ENCODE measurements at regions not wholly inside any gene's neighbourhood (a gene's known extent, or its start where the extent isn't known, plus 50 kb on each side); places are given as distances from the start of the nearest gene placed in this dataset.
A peak's percentile ranks its signal among the peaks of the same experiment; 100 is the strongest.

GRCh38 chr11:17150521-17150920 is 57.3 kb downstream of the PIK3C2A start:
- Mint-ChIP-seq H3K9me3 (no peaks in the 10 kb centered on the region), H3K27me3 (ENCODE audit: insufficient read depth) (0 out of 2 replicates have a peak, but pooled peaks cover 2% of the 10 kb centered on the region), H3K4me3 (no peak overlapping the region), H3K4me1 (ENCODE audit: low read depth) (peaks cover 21% of the 10 kb centered on the region), H3K36me3 (ENCODE audit: low read depth) (peaks cover 17% of the 10 kb centered on the region), H3K27ac (no peak overlapping the region)
- TF ChIP-seq CTCF (IDR thresholded peaks at IDR 0.05) = no peak
- no peak for DNase-seq

GRCh38 chr11:17148536-17148935 is 59.2 kb downstream of the PIK3C2A start:
- TF ChIP-seq CTCF (IDR thresholded peaks at IDR 0.05) = no peak
- 0 out of 2 replicates have a peak, but pooled peaks cover 2% of the 10 kb centered on the region for H3K27me3 Mint-ChIP-seq (ENCODE audit: insufficient read depth)
- no peaks in the 10 kb centered on the region for H3K9me3 Mint-ChIP-seq
- H3K4me1 Mint-ChIP-seq (ENCODE audit: low read depth) = peaks cover 21% of the 10 kb centered on the region
- H3K36me3 Mint-ChIP-seq (ENCODE audit: low read depth) = peaks cover 14% of the 10 kb centered on the region
- H3K27ac Mint-ChIP-seq = no peak overlapping the region
- no peak for DNase-seq
- H3K4me3 Mint-ChIP-seq = no peak overlapping the region

GRCh38 chr11:17145972-17146371 is 61.8 kb downstream of the PIK3C2A start:
- Mint-ChIP-seq H3K27ac (peak overlapping the region; percentile 21; the same call in 1 of the 2 replicates), H3K36me3 (ENCODE audit: low read depth) (peaks cover 28% of the 10 kb centered on the region), H3K4me3 (no peak overlapping the region), H3K27me3 (ENCODE audit: insufficient read depth) (peaks cover 2% of the 10 kb centered on the region; the same call in 1 of the 2 replicates), H3K4me1 (ENCODE audit: low read depth) (peaks cover 21% of the 10 kb centered on the region), H3K9me3 (no peaks in the 10 kb centered on the region)
- DNase-seq = peak; percentile 20
- TF ChIP-seq CTCF (IDR thresholded peaks at IDR 0.05) = no peak

- H3K27ac Mint-ChIP-seq = no peak overlapping the region
- peaks cover 40% of the 10 kb centered on the region for H3K36me3 Mint-ChIP-seq (ENCODE audit: low read depth)
- H3K4me3 Mint-ChIP-seq = no peak overlapping the region
- no peak for DNase-seq
- no peaks in the 10 kb centered on the region for H3K9me3 Mint-ChIP-seq
- peaks cover 18% of the 10 kb centered on the region for H3K4me1 Mint-ChIP-seq (ENCODE audit: low read depth)
- H3K27me3 Mint-ChIP-seq (ENCODE audit: insufficient read depth) = no peaks in the 10 kb centered on the region; the same call in 1 of the 2 replicates
- no peak for TF ChIP-seq CTCF (IDR thresholded peaks at IDR 0.05)
Observed at GRCh38 chr11:17142450-17142849, 65.0 kb upstream of the RPS13 start.

- Mint-ChIP-seq H3K36me3 (ENCODE audit: low read depth) (peaks cover 36% of the 10 kb centered on the region), H3K9me3 (no peaks in the 10 kb centered on the region), H3K4me3 (no peak overlapping the region), H3K27ac (no peak overlapping the region), H3K4me1 (ENCODE audit: low read depth) (peaks cover 6% of the 10 kb centered on the region), H3K27me3 (ENCODE audit: insufficient read depth) (no peaks in the 10 kb centered on the region; the same call in 1 of the 2 replicates)
- no peak for DNase-seq
- no peak for TF ChIP-seq CTCF (IDR thresholded peaks at IDR 0.05)
Observed at GRCh38 chr11:17141156-17141555, 63.7 kb upstream of the RPS13 start.

GRCh38 chr11:17138562-17138961 is 61.1 kb upstream of the RPS13 start:
- no peak overlapping the region for H3K4me3 Mint-ChIP-seq
- H3K27me3 Mint-ChIP-seq (ENCODE audit: insufficient read depth) = no peaks in the 10 kb centered on the region; the same call in 1 of the 2 replicates
- no peak for TF ChIP-seq CTCF (IDR thresholded peaks at IDR 0.05)
- no peak for DNase-seq
- no peaks in the 10 kb centered on the region for H3K9me3 Mint-ChIP-seq
- H3K36me3 Mint-ChIP-seq (ENCODE audit: low read depth) = peaks cover 35% of the 10 kb centered on the region
- no peak overlapping the region for H3K27ac Mint-ChIP-seq
- H3K4me1 Mint-ChIP-seq (ENCODE audit: low read depth) = no peaks in the 10 kb centered on the region
